Ascending aorta (tissue), 2 donors: ENCODE measurements at regions not wholly inside any gene's neighbourhood (a gene's known extent, or its start where the extent isn't known, plus 50 kb on each side); places are given as distances from the start of the nearest gene placed in this dataset.
"Not testable (repeated sequence)": the region's sequence is repeated elsewhere in the genome, so short reads cannot be mapped to it uniquely, and the experiment has no call there.

Experiments used
- DNase-seq, 2 donors: peaks; one replicate each; pipeline ENCODE4 v3.0.0-alpha.2; 2019; ENCODE audit warnings: low spot score in 2 of 2
- H3K27ac ChIP-seq, 2 donors: fragments of 200-600 bp; sonication (generic); one replicate each; pipeline ENCODE4 v1.5.1; 2016 to 2017; ENCODE audit warnings: mild to moderate bottlenecking in 1 of 2
- H3K27me3 ChIP-seq: fragments of 200-600 bp; sonication (generic); one replicate; pipeline ENCODE4 v1.5.1; 2017
- H3K36me3 ChIP-seq, 2 donors: fragments of 200-600 bp; sonication (generic); one replicate each; pipeline ENCODE4 v1.5.1; 2016
- H3K4me1 ChIP-seq, 2 donors: fragments of 200-600 bp; sonication (generic); one replicate each; pipeline ENCODE4 v1.5.1; 2016 to 2017; ENCODE audit warnings: mild to moderate bottlenecking in 1 of 2
- H3K4me3 ChIP-seq, 2 donors: fragments of 200-600 bp; sonication (generic); one replicate each; pipeline ENCODE4 v1.5.1; 2016 to 2017; ENCODE audit warnings: mild to moderate bottlenecking in 1 of 2
- H3K9me3 ChIP-seq, 2 donors: fragments of 200-600 bp; sonication (generic); one replicate each; pipeline ENCODE4 v1.5.1; 2016
- intact Hi-C: fragments of 100-400 bp; cut with DNase I; formaldehyde crosslinking; loops from one replicate; pipeline ENCODE4 v1.15.1; 2023
- TF ChIP-seq, protein P1 (sequence below), 3 experiments: fragments of 200-600 bp in 2 of 3; fragments of 450-650 bp in 1 of 3; sonication (generic) in 2 of 3; IDR thresholded peaks; one replicate each; pipeline ENCODE4 v1.5.1; 2016 to 2019; ENCODE audit warnings: antibody characterized with exemption in 3 of 3, mild to moderate bottlenecking in 1 of 3, moderate library complexity in 1 of 3

DNA sequence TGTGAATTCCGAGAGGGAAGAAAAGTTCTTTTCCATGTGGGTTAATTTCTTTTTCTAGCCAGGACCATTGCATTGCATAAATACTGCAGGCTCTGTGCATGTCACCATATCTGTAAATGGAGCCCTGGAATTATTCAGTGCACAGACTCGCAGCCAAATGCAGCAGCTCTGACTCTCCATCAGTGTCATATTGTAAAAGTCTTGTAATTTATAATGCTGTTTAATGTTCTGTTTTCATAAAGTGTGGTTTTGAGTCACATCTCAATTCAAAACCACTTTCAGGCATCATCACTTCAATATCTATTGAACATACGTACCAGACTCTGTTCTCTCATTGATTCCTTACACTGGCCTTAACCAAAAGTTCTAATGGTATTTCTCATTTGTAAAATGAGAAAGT, 193.9 kb upstream of the RPL34 start:
- Histone ChIP-seq H3K4me1 (no peaks in the 10 kb centered on the region), H3K9me3 (no peaks in the 10 kb centered on the region), H3K36me3 (no peaks in the 10 kb centered on the region), H3K27me3 (no peaks in the 10 kb centered on the region), H3K27ac (no peak overlapping the region), H3K4me3 (no peak overlapping the region)
- TF ChIP-seq, protein P1, sequence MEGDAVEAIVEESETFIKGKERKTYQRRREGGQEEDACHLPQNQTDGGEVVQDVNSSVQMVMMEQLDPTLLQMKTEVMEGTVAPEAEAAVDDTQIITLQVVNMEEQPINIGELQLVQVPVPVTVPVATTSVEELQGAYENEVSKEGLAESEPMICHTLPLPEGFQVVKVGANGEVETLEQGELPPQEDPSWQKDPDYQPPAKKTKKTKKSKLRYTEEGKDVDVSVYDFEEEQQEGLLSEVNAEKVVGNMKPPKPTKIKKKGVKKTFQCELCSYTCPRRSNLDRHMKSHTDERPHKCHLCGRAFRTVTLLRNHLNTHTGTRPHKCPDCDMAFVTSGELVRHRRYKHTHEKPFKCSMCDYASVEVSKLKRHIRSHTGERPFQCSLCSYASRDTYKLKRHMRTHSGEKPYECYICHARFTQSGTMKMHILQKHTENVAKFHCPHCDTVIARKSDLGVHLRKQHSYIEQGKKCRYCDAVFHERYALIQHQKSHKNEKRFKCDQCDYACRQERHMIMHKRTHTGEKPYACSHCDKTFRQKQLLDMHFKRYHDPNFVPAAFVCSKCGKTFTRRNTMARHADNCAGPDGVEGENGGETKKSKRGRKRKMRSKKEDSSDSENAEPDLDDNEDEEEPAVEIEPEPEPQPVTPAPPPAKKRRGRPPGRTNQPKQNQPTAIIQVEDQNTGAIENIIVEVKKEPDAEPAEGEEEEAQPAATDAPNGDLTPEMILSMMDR (IDR thresholded peaks at IDR 0.05): no peak
- intact Hi-C loops: no loop called here
- no peak for DNase-seq

DNA sequence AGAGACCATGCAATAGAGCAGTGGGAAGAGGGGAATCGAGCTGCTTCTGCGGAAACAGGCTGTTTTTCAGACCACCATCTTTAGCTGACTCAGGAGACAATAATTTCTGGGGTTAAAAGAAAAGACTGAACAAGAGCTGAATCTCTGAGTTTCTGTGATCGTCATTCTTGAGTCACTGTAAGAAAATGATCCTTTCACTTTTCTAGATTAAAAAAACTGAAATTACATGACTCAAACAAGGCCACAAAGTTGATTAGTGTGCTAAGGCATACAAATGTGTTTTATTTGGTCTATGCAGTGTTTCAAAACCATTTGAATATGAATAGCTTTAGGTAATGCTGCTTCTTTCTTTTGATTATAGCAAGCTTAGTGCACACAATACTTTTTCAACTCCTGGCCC, 194.4 kb upstream of the RPL34 start:
- Histone ChIP-seq H3K27ac (no peak overlapping the region), H3K4me1 (no peaks in the 10 kb centered on the region), H3K4me3 (no peak overlapping the region), H3K27me3 (no peaks in the 10 kb centered on the region), H3K9me3 (no peaks in the 10 kb centered on the region), H3K36me3 (no peaks in the 10 kb centered on the region)
- TF ChIP-seq, protein P1 (IDR thresholded peaks at IDR 0.05): no peak
- intact Hi-C loops: no loop called here
- DNase-seq: no peak

DNA sequence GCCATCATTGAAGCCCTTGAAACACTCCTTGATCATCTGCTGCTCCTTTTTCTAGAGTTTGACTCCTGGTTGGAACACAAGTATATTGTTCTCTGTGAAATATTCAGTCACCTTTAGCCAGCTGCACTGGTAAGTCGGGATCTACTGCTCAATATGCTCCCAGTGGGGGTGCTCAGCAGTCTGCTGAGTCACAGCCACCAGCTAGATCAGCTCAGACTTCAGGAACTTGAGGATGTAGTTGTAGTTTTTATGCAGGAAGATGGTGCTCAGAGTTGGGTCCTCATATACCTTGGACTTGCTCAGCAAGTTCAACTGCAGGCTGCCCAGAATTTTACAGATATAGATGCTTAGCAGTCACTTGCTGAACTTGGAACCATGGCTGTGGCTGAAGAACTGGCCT, 202.5 kb upstream of the RPL34 start:
- TF ChIP-seq, protein P1 (IDR thresholded peaks at IDR 0.05): no peak
- H3K4me1 ChIP-seq: no peaks in the 10 kb centered on the region
- H3K27me3 ChIP-seq: no peaks in the 10 kb centered on the region
- intact Hi-C loops: no loop called here
- no peak for DNase-seq
- no peaks in the 10 kb centered on the region for H3K9me3 ChIP-seq
- H3K36me3 ChIP-seq: no peaks in the 10 kb centered on the region
- no peak overlapping the region for H3K27ac ChIP-seq
- no peak overlapping the region for H3K4me3 ChIP-seq

DNA sequence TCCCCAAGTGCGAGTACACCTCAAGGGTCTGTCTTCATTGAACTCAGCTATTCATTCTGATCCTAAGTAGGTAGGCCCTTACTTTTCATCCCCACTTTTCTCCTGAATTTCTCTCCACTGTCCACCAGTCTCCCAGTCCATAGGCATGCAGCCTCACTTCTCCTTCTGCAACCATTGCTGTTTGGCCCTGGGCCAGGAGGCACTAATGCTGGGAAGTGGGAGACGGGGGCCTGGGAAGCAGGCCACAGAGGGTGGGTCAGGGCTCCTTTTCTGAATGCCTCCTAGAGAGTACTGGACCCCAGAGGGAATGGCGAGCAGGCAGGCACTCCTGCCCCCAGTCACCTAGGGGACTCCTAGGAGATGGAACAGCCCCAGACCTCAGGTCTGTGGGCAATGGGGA, 203.5 kb upstream of the RPL34 start:
- DNase-seq: no peak
- no peak overlapping the region for H3K27ac ChIP-seq
- no peak overlapping the region for H3K4me3 ChIP-seq
- no peaks in the 10 kb centered on the region for H3K27me3 ChIP-seq
- no peaks in the 10 kb centered on the region for H3K9me3 ChIP-seq
- intact Hi-C loops: no loop called here
- no peaks in the 10 kb centered on the region for H3K4me1 ChIP-seq
- H3K36me3 ChIP-seq: no peaks in the 10 kb centered on the region
- TF ChIP-seq, protein P1 (IDR thresholded peaks at IDR 0.05): no peak

DNA sequence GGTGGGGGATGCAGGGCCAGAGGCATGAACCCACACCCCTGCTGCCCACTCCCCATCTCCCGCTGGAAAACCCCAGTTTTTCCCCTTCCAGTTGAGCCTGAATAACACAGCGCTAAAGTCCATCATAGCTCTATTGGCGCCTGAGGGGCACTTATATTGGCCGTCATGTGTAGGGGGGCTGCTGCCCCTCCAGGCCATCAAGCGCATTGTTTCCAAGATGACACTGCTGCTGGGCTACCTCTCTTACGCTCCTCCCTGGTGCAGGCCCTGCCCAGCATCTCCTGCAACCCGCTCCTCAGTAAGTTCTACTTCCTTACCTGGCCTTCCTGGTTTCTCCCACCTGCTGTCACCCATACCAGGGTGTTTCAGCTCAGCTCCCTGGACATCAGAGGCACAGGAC, 205.0 kb upstream of the RPL34 start:
- intact Hi-C loops: no loop called here
- TF ChIP-seq, protein P1 (IDR thresholded peaks at IDR 0.05): no peak
- Histone ChIP-seq H3K27ac (no peak overlapping the region), H3K36me3 (no peaks in the 10 kb centered on the region), H3K4me3 (no peak overlapping the region), H3K27me3 (no peaks in the 10 kb centered on the region), H3K4me1 (no peaks in the 10 kb centered on the region), H3K9me3 (no peaks in the 10 kb centered on the region)
- no peak for DNase-seq

DNA sequence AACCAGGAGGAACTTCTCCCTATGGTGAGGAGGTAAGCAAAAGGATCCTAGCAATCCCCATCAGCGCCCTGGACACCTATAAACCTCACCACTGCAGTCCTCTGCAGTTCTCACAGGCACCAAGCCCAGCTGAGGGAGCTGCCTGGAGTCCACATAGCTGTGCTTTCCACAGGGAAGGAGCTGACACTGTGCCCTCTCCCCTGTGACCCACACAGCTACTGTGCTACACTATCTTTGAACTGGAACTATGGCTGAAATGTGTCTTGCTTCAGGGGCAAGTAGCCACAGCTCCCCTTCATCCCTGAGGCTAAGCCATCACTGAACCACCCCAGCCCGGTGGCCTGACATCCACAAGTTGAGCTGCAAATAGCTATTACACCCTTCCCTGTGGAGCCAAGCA, 208.5 kb upstream of the RPL34 start:
- intact Hi-C loops: no loop called here
- no peak for DNase-seq
- H3K27ac ChIP-seq: no peak overlapping the region
- TF ChIP-seq, protein P1 (IDR thresholded peaks at IDR 0.05): no peak
- no peaks in the 10 kb centered on the region for H3K27me3 ChIP-seq
- no peaks in the 10 kb centered on the region for H3K9me3 ChIP-seq
- H3K4me1 ChIP-seq: no peaks in the 10 kb centered on the region
- no peaks in the 10 kb centered on the region for H3K36me3 ChIP-seq
- no peak overlapping the region for H3K4me3 ChIP-seq

DNA sequence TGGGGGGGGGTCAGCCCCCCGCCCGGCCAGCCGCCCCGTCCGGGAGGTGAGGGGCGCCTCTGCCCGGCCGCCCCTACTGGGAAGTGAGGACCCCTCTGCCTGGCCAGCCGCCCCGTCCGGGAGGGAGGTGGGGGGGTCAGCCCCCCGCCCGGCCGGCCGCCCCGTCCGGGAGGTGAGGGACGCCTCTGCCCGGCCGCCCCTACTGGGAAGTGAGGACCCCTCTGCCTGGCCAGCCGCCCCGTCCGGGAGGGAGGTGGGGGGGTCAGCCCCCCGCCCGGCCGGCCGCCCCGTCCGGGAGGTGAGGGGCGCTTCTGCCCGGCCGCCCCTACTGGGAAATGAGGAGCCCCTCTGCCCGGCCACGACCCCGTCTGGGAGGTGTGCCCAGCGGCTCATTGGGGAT, 210.7 kb upstream of the RPL34 start:
- H3K4me3 ChIP-seq, H3K27me3 ChIP-seq, H3K27ac ChIP-seq, DNase-seq, H3K4me1 ChIP-seq, intact Hi-C loops, H3K36me3 ChIP-seq, H3K9me3 ChIP-seq: not testable (repeated sequence)
